OCI-LY1 (cell line): ENCODE measurements at regions not wholly inside any gene's neighbourhood (a gene's known extent, or its start where the extent isn't known, plus 50 kb on each side); places are given as distances from the start of the nearest gene placed in this dataset.

ENCODE experiments used
- EZH2 ChIP-seq: fragments of 200-600 bp; sonication (generic), shearing (Covaris generic); IDR thresholded peaks from 2 replicates; pipeline ENCODE4 v1.8.0; 2017; ENCODE audit warnings: borderline replicate concordance, mixed run types, mild to moderate bottlenecking, antibody characterized with exemption, low read length, moderate library complexity, mixed read lengths
- TF ChIP-seq, protein P1 (sequence below): fragments of 200-600 bp; sonication (generic), shearing (Covaris generic); IDR thresholded peaks from 2 replicates; pipeline ENCODE4 v1.5.1; 2017; ENCODE audit warnings: mild to moderate bottlenecking, antibody characterized with exemption, low read length, moderate library complexity, mixed read lengths

DNA sequence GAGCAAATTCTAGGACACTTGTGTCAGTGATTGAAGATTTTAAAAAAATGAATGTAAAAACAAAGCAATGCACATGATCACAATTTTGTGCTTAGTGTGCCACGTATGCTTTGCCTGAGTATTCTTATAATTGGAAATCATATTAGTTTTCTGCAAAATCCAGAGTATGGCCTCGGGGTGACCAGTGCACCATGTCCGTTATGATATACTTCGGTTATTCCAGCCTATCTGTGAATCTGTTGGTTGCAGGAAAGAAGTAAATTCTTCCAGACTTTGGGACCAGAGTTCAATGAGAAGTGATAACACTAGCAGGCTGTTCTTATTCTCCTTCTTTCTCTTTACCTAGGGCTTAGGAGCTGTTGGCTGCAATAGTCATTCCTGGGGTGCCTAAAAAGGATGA is 152.0 kb upstream of the TMC3 start:
- no peak for TF ChIP-seq EZH2
- TF ChIP-seq, protein P1, sequence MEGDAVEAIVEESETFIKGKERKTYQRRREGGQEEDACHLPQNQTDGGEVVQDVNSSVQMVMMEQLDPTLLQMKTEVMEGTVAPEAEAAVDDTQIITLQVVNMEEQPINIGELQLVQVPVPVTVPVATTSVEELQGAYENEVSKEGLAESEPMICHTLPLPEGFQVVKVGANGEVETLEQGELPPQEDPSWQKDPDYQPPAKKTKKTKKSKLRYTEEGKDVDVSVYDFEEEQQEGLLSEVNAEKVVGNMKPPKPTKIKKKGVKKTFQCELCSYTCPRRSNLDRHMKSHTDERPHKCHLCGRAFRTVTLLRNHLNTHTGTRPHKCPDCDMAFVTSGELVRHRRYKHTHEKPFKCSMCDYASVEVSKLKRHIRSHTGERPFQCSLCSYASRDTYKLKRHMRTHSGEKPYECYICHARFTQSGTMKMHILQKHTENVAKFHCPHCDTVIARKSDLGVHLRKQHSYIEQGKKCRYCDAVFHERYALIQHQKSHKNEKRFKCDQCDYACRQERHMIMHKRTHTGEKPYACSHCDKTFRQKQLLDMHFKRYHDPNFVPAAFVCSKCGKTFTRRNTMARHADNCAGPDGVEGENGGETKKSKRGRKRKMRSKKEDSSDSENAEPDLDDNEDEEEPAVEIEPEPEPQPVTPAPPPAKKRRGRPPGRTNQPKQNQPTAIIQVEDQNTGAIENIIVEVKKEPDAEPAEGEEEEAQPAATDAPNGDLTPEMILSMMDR = no peak
